Vagina (tissue), 2 donors: ENCODE measurements at regions not wholly inside any gene's neighbourhood (a gene's known extent, or its start where the extent isn't known, plus 50 kb on each side); places are given as distances from the start of the nearest gene placed in this dataset.

Experiments used
- POLR2A ChIP-seq, 2 donors: fragments of 450-650 bp; IDR thresholded peaks; one replicate each; pipeline ENCODE4 v1.6.1; 2017; ENCODE audit warnings: antibody characterized with exemption in 2 of 2, mild to moderate bottlenecking in 2 of 2, moderate library complexity in 2 of 2
- POLR2AphosphoS5 ChIP-seq, 2 donors: sonication (generic); formaldehyde crosslinking; IDR thresholded peaks; one replicate each; pipeline ENCODE4 v1.9.0; 2017; ENCODE audit warnings: antibody characterized with exemption in 2 of 2, mild to moderate bottlenecking in 2 of 2, low read depth in 1 of 2; ENCODE audit not compliant: insufficient read depth in 1 of 2
- TF ChIP-seq, protein P1 (sequence below), 3 experiments: fragments of 450-650 bp in 2 of 3; fragments of 200-600 bp in 1 of 3; sonication (generic) in 1 of 3; IDR thresholded peaks; one replicate each; pipeline ENCODE4 v1.5.1; 2017 to 2019; ENCODE audit warnings: antibody characterized with exemption in 3 of 3, mild to moderate bottlenecking in 2 of 3, moderate library complexity in 2 of 3

- TF ChIP-seq, protein P1, sequence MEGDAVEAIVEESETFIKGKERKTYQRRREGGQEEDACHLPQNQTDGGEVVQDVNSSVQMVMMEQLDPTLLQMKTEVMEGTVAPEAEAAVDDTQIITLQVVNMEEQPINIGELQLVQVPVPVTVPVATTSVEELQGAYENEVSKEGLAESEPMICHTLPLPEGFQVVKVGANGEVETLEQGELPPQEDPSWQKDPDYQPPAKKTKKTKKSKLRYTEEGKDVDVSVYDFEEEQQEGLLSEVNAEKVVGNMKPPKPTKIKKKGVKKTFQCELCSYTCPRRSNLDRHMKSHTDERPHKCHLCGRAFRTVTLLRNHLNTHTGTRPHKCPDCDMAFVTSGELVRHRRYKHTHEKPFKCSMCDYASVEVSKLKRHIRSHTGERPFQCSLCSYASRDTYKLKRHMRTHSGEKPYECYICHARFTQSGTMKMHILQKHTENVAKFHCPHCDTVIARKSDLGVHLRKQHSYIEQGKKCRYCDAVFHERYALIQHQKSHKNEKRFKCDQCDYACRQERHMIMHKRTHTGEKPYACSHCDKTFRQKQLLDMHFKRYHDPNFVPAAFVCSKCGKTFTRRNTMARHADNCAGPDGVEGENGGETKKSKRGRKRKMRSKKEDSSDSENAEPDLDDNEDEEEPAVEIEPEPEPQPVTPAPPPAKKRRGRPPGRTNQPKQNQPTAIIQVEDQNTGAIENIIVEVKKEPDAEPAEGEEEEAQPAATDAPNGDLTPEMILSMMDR (IDR thresholded peaks at IDR 0.05) = no peak
- TF ChIP-seq POLR2A (IDR thresholded peaks at IDR 0.05) = no peak
- TF ChIP-seq POLR2AphosphoS5 (IDR thresholded peaks at IDR 0.05; ENCODE audit: insufficient read depth in 1 of 2, low read depth in 1 of 2) = no peak
Observed at GRCh38 chr9:88816141-88816540, 175.1 kb upstream of the S1PR3 start.
